ENCODE measurements at regions not wholly inside any gene's neighbourhood (a gene's known extent, or its start where the extent isn't known, plus 50 kb on each side); places are given as distances from the start of the nearest gene placed in this dataset.

DNA sequence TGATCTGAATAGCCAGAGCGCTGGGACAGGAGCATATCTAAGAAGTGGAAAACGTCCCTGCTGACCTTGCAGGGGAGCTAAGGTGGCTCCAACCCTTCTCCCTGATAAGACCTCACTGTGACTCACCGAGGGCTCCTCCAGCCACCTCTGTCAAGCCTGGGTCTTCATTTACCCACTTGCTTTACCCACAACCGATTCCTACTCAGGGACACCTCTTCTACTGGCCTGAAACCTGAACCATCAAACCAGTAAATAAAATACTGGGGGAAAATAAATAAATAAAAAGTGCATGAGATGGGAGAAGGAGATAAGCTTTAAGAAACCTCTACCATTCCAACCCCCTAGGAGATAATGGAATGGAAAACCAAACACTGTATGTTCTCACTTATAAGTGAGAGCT is 80.2 kb upstream of the ALOX12 start:
- Histone ChIP-seq H3K36me3 (ENCODE audit: control insufficient read depth, insufficient read depth, low read length) (no peaks in the 10 kb centered on the region), H3K27me3 (ENCODE audit: control insufficient read depth, insufficient read depth, low read length) (peaks cover 10% of the 10 kb centered on the region), H3K4me3 (ENCODE audit: low read depth, low read length) (no peak overlapping the region)
- TF ChIP-seq, protein P1, sequence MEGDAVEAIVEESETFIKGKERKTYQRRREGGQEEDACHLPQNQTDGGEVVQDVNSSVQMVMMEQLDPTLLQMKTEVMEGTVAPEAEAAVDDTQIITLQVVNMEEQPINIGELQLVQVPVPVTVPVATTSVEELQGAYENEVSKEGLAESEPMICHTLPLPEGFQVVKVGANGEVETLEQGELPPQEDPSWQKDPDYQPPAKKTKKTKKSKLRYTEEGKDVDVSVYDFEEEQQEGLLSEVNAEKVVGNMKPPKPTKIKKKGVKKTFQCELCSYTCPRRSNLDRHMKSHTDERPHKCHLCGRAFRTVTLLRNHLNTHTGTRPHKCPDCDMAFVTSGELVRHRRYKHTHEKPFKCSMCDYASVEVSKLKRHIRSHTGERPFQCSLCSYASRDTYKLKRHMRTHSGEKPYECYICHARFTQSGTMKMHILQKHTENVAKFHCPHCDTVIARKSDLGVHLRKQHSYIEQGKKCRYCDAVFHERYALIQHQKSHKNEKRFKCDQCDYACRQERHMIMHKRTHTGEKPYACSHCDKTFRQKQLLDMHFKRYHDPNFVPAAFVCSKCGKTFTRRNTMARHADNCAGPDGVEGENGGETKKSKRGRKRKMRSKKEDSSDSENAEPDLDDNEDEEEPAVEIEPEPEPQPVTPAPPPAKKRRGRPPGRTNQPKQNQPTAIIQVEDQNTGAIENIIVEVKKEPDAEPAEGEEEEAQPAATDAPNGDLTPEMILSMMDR (IDR thresholded peaks at IDR 0.05; ENCODE audit: insufficient read depth, low read depth, low read length): no peak
- CTCF ChIA-PET: interaction anchor here (0.8 to 4.9 kb wide), 8 partner anchors 9 to 250 kb away, joined by 3 to 183 read pairs (median 8); partner anchors contain the start of gene BCL6B
- POLR2A ChIA-PET: no interaction called here
- no peak for DNase-seq (ENCODE audit: low read depth)

DNA sequence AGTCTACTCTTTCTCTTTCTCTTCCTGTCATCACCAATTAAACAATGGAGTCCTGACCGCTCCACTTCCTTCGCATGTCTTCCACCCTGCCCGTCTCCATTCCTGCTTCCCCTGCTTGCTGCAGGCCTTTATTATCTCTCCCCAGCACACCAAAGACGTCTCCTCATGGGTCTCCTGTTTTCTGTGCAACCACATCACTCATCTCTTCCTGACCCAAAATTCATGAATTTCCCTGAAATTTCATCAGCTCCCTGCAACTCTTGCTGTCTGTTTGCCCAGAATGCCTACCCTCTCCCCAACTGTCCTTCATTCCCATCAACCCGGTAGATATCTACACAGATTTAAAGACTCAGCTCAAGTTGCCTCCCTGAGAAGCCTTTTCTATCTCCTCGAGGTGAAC is 76.7 kb upstream of the ALOX12 start:
- TF ChIP-seq, protein P1 (IDR thresholded peaks at IDR 0.05; ENCODE audit: insufficient read depth, low read depth, low read length): no peak
- DNase-seq (ENCODE audit: low read depth): no peak
- ChIA-PET POLR2A (no interaction called here), CTCF (interaction anchor here (1.0 to 3.0 kb wide), 3 partner anchors 8 to 278 kb away, joined by 3 to 11 read pairs (median 10); no protein-coding TSS in a partner anchor)
- peaks cover 10% of the 10 kb centered on the region for H3K27me3 ChIP-seq (ENCODE audit: control insufficient read depth, insufficient read depth, low read length)
- H3K4me3 ChIP-seq (ENCODE audit: low read depth, low read length): no peak overlapping the region
- H3K36me3 ChIP-seq (ENCODE audit: control insufficient read depth, insufficient read depth, low read length): no peaks in the 10 kb centered on the region

DNA sequence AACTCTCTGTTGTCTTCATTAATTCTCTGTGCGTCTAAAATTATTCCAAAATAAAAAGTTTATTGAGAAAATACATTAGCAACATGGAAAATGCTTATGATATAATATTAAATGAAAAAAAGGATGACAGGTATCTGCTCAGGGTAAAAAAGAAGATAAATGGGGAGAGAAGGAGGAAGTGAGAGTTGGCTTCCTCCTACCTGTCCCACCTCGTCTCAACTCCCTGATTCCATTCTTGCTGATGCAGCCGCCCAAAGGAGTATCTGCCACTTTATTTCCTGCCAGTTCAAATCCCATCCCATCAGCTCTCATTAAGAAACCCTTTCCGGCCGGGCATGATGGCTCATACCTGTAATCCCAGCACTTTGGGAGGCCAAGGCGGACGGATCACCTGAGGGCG is 72.5 kb upstream of the ALOX12 start:
- no peak for DNase-seq (ENCODE audit: low read depth)
- POLR2A ChIA-PET: no interaction called here
- H3K36me3 ChIP-seq (ENCODE audit: control insufficient read depth, insufficient read depth, low read length): no peaks in the 10 kb centered on the region
- TF ChIP-seq, protein P1 (IDR thresholded peaks at IDR 0.05; ENCODE audit: insufficient read depth, low read depth, low read length): no peak
- no peak overlapping the region for H3K4me3 ChIP-seq (ENCODE audit: low read depth, low read length)
- H3K27me3 ChIP-seq (ENCODE audit: control insufficient read depth, insufficient read depth, low read length): 0 out of 2 replicates have a peak, but pooled peaks cover 2% of the 10 kb centered on the region
- CTCF ChIA-PET: interaction anchor here (1.4 to 5.4 kb wide), 3 partner anchors 9 to 81 kb away, joined by 6 to 25 read pairs (median 8); no protein-coding TSS in a partner anchor

DNA sequence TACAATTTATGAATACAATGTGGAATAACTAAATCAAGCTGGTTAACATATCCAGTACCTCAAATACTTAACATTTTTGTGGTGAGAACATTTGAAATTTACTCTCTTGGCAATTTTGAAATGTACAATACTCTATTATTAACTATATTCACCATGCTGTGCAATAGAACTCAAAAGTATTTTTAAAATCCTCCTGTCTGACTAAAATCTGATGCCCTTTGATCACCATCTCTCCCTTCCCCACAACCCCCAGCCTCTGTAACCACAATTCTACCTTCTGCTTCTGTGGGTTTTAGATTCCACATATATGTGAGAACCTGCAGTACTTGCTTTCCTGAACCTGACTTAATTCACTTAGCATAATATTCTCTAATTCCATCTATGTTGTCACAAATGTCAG is 71.6 kb upstream of the ALOX12 start:
- DNase-seq (ENCODE audit: low read depth): no peak
- TF ChIP-seq, protein P1 (IDR thresholded peaks at IDR 0.05; ENCODE audit: insufficient read depth, low read depth, low read length): no peak
- CTCF ChIA-PET: interaction anchor here (1.6 to 5.4 kb wide), 3 partner anchors 9 to 80 kb away, joined by 3 to 25 read pairs (median 8); no protein-coding TSS in a partner anchor
- no peak overlapping the region for H3K4me3 ChIP-seq (ENCODE audit: low read depth, low read length)
- 0 out of 2 replicates have a peak, but pooled peaks cover 2% of the 10 kb centered on the region for H3K27me3 ChIP-seq (ENCODE audit: control insufficient read depth, insufficient read depth, low read length)
- H3K36me3 ChIP-seq (ENCODE audit: control insufficient read depth, insufficient read depth, low read length): no peaks in the 10 kb centered on the region
- POLR2A ChIA-PET: interaction anchor here (0.6 kb wide), 1 partner anchor 80 kb away, joined by 6 read pairs; no protein-coding TSS in a partner anchor

DNA sequence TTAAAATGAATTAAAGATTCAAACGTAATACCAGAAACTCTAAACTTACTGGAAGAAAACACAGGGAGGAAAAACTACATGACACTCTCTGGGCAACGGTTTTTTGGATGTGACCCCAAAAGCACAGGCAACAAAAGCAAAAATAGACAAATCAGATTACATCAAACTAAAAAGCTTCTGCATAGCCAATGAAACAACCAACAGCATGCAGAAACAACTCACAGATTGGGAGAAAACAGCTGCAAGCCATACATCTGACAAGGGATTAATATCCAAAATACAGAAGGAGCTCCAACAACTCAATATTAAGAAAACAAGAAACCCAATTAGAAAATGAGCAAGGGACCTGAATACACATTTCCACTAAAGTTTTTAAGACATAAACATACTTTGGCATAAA is 69.2 kb upstream of the ALOX12 start:
- TF ChIP-seq, protein P1 (IDR thresholded peaks at IDR 0.05; ENCODE audit: insufficient read depth, low read depth, low read length): no peak
- ChIA-PET POLR2A (interaction anchor here (0.7 kb wide), 1 partner anchor 88 kb away, joined by 4 read pairs; no protein-coding TSS in a partner anchor), CTCF (interaction anchor here (0.6 to 5.4 kb wide), 2 partner anchors 12 to 67 kb away, joined by 3 to 25 read pairs; no protein-coding TSS in a partner anchor)
- Histone ChIP-seq H3K27me3 (ENCODE audit: control insufficient read depth, insufficient read depth, low read length) (no peaks in the 10 kb centered on the region), H3K4me3 (ENCODE audit: low read depth, low read length) (no peak overlapping the region), H3K36me3 (ENCODE audit: control insufficient read depth, insufficient read depth, low read length) (no peaks in the 10 kb centered on the region)
- no peak for DNase-seq (ENCODE audit: low read depth)
